Midbrain (tissue), 1 donor: ENCODE measurements at regions not wholly inside any gene's neighbourhood (a gene's known extent, or its start where the extent isn't known, plus 50 kb on each side); places are given as distances from the start of the nearest gene placed in this dataset.
"Not testable (repeated sequence)": the region's sequence is repeated elsewhere in the genome, so short reads cannot be mapped to it uniquely, and the experiment has no call there.

Experiments used
- DNase-seq: peaks from one replicate; lab custom pipeline; 2025; lab: John Stamatoyannopoulos, UW

DNA sequence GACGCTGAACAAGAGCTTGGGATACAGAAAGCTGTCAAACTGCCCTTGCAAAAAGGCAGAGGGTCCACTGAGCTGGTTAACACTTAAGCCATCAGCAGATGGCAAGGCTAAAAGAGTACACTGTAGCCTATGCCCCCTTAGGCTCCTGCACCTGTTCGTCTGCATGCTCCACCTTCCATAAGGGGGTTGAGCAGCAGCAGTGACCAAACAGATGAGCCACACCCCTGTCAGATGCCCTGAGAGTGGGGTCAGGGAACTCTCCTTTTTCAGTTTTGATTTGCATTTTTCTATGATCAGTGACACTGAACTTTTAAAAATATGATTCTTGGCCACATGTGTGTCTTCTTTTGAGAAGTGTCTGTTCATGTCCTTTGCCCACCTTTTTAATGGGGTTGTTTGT, 402.5 kb upstream of the FAM98A start:
- no peak for DNase-seq

- DNase-seq: no peak
These were observed 385.0 kb upstream of the FAM98A start for GRCh38 chr2:33984131-33984530.

GRCh38 chr2:33978471-33978870, 379.4 kb upstream of the FAM98A start:
- no peak for DNase-seq

GRCh38 chr2:33975498-33975897, 376.4 kb upstream of the FAM98A start:
- DNase-seq: no peak

GRCh38 chr2:33967103-33967502, 368.0 kb upstream of the FAM98A start:
- no peak for DNase-seq

DNA sequence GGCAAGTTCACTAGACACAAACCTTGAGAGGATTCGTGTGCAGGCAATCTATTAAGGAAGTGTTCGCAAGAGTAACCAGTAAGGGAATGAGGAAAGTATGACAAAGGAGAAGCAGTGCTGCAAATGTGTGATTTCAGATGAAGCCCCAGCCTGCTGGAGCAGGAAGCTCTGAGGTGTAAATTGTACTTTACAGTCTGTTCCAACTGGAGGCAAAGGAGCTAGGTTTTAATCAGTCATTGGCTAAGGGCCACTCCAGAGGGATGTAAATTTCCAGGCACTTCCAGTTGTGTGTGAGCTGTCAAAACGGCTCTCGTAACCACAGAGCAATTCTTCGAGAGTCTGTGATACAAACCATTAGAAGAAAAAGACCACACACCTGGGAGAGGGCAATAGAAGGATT, 359.5 kb upstream of the FAM98A start:
- DNase-seq: no peak

DNA sequence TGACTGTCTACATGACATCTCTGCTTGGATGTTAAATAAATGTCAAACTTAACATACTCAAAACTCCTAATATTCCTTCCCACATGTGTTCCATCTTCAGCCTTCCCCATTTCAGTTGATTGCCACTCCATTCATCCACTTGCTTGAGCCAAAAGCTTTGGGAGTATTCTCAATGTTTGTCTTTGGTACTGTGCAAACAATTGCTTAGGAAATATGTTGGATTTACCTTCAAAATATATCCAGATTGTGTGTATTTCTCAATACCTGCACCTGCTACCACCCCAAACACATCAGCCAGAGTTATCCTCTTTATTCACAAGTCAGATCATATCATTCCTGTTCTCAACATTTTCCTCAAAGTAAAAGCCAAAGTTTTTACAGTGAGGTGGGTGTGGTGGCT, 350.3 kb upstream of the FAM98A start:
- DNase-seq: no peak

DNA sequence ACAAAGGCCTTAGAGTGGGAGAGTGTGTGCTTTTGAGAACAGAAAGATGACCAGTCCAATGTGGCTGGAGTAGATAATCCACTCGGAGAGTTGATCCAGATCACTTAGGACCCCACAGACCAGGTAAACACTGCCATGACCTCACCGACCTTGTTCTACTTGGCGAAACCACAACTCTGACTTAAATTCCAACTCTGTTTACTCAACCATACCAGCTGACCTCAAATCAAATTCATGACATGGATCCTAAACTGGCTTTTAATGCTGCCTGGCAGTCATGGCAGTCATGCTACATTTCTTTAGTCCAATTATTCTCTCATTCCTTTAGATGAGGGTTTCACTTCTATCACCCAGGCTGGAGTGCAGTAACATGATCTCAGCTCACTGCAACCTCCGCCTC, 347.1 kb upstream of the FAM98A start:
- no peak for DNase-seq

GRCh38 chr2:33933203-33933602, 334.1 kb upstream of the FAM98A start:
- DNase-seq: no peak

DNA sequence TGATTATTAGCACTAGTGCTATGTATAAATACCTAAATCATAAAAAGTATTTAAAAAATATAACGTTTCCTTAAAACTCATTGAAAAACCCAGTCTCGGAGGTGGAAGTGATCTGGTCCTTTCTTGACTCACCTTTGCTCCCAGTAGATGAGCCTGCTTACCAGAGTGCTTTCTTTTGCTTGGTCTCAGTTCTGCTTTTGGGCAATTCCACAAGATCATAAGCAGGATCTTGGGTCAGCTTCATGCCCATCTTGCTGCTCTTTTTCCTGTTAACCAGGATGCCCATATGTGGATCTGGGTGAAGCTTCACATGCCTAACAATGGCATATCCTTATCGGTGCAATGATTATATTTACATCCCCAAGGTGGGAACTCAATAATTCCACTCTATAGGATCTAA, 332.1 kb upstream of the FAM98A start:
- DNase-seq: no peak

DNA sequence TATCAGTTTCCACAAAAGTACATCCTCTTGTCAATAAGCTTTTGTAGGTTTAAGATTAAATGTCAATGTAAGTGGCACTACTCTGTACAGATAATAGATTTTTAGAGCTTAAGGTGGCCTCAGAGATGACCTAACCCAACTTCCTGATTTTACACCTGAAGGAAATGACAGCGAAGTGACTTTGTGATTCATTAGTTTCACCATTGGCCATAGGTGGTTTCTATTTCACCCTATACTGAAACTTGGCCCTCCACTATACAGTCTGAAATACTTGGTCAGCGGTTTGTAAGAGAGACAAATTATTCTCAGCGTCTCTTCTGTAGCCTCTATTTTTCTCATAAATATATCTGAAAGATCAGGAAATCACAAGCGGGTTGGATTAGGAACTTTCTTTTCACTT, 330.4 kb upstream of the FAM98A start:
- no peak for DNase-seq

- no peak for DNase-seq
These were observed 328.7 kb upstream of the FAM98A start for GRCh38 chr2:33927756-33928155.

DNA sequence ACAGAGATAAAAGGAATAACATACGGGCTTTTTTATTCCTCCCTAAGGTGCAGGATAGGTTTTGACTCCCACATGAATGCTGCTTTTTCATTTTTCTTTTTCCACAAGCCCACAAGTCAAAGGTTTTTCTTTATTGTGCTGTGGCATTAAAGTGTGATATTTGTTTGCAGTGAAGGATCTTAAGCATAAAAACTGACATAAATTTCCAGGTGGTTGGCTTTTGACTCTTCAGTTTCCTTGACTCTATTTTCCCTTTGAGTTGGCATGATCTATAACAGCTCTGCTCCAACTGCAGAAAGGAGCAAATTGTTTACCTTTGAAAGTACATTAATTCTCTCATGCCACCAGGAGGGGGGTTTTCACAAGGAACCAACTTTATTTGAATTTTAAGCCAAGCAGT, 326.2 kb upstream of the FAM98A start:
- DNase-seq: no peak

GRCh38 chr2:33924586-33925169, 325.6 kb upstream of the FAM98A start:
- DNase-seq: no peak

DNA sequence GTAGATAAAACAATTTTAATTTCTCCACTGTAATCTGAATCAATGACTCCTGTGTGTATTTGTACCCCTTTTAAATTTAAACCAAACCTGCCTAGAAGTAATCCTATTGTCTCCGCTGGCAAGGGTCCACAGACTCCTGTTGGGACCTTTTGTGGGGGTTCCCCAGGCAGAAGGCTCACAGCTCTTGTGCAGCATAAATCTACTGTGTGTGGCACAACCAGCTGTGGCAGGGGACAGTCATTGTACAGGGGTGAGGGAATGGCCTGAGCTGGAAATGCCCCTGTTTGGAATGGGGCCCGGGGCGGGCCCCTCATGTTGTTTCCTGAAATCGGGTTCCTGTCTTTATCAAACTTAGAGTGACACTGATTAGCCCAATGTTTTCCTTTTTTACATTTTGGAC, 318.2 kb upstream of the FAM98A start:
- no peak for DNase-seq

DNA sequence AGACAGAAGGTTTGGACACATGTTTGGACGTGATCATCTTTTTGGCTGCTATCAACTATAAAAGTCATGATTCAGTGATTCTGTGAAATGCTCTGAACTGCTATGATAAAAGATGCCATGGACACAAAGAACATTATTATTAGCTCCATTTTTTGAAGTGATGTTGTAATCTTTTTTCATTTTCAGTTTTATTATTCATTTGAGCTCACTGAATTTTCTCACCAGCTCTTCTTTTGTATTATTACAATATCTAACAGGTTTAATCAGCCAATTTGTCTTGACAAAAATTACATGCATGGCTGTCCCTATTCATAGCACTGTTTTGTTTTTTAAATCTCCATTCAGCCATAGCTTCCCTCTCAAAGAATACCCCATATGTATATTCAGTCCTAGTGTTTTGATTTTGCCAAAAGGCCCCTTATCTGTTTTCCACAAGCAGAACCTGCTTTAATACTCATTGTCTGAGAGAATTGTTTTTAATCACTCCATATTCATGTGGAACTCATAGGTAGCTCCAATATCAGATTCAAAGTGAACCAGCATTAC, 314.0 kb upstream of the FAM98A start:
- DNase-seq: no peak

GRCh38 chr2:33911327-33911726, 312.2 kb upstream of the FAM98A start:
- DNase-seq: no peak

- DNase-seq: no peak
These were observed 311.0 kb upstream of the FAM98A start for GRCh38 chr2:33909945-33910695.

GRCh38 chr2:33907866-33908265, 308.8 kb upstream of the FAM98A start:
- DNase-seq: no peak

GRCh38 chr2:33906129-33906528, 307.0 kb upstream of the FAM98A start:
- DNase-seq: not testable (repeated sequence)

- DNase-seq: no peak
These were observed 305.7 kb upstream of the FAM98A start for GRCh38 chr2:33904801-33905200.

GRCh38 chr2:33903701-33904100, 304.6 kb upstream of the FAM98A start:
- no peak for DNase-seq

DNA sequence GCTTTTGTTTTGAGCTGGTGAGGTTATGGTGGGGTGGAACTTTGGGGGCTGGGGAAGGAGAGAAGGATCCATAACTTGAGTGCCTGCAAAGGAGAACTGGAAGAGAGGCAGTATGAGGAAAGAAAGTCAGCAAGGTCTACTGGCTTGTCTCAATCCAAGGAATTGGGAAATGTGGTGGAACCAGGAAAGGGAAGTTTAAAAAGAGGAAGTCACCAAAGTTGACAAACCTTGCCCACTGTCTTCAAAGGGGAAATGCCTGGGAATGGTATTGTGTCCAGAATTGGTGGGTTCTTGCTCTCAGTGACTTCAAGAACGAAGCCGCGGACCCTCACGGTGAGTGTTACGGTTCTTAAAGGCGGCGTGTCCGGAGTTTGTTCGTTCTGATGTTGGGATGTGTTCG, 304.1 kb upstream of the FAM98A start:
- DNase-seq: no peak

- DNase-seq: no peak
These were observed 301.5 kb upstream of the FAM98A start for GRCh38 chr2:33900610-33901009.
